GM06990 (cell line): ENCODE measurements at regions not wholly inside any gene's neighbourhood (a gene's known extent, or its start where the extent isn't known, plus 50 kb on each side); places are given as distances from the start of the nearest gene placed in this dataset.

Experiments used
- DNase-seq: peaks from one replicate; pipeline ENCODE4 v3.0.0-alpha.2; 2011; ENCODE audit not compliant: insufficient read length; ENCODE audit errors: extremely low read depth
- H3K27me3 ChIP-seq: replicated peaks from 2 replicates; pipeline ENCODE4 v1.6.0; 2011; ENCODE audit warnings: low read length; ENCODE audit not compliant: control insufficient read depth, insufficient read depth
- H3K36me3 ChIP-seq: 2 replicates; pipeline ENCODE4 v1.5.1; 2011; ENCODE audit warnings: low read length; ENCODE audit not compliant: control insufficient read depth, insufficient read depth
- H3K4me3 ChIP-seq: replicated peaks from 2 replicates; pipeline ENCODE4 v1.5.1; 2011; ENCODE audit warnings: low read depth, mild to moderate bottlenecking, control low read depth, low read length
- TF ChIP-seq, protein P1 (sequence below): IDR thresholded peaks from 2 replicates; pipeline ENCODE4 v1.5.1; 2011; ENCODE audit warnings: low read length, control low read depth, mild to moderate bottlenecking, inconsistent platforms; ENCODE audit not compliant: insufficient read depth, poor library complexity, severe bottlenecking

DNA sequence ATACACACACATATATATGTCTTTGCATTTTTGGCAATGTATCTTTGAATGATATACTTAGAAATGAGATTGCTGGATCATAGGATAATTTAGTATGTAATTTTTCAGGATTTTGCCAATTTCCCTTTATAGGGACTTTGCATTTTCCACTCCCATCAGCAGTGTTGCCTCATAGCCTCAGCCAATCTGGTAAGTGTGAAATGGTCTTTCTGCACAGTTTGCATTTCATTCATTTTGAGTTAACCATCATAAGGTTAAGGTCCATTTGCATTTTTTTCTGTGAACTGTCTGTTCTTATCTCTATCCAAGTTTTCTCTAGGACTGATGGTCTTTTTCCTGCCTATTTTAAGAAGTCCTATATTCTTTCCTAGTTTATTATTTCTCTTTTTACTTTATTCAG, 474.8 kb downstream of the ZNF674 start:
- TF ChIP-seq, protein P1, sequence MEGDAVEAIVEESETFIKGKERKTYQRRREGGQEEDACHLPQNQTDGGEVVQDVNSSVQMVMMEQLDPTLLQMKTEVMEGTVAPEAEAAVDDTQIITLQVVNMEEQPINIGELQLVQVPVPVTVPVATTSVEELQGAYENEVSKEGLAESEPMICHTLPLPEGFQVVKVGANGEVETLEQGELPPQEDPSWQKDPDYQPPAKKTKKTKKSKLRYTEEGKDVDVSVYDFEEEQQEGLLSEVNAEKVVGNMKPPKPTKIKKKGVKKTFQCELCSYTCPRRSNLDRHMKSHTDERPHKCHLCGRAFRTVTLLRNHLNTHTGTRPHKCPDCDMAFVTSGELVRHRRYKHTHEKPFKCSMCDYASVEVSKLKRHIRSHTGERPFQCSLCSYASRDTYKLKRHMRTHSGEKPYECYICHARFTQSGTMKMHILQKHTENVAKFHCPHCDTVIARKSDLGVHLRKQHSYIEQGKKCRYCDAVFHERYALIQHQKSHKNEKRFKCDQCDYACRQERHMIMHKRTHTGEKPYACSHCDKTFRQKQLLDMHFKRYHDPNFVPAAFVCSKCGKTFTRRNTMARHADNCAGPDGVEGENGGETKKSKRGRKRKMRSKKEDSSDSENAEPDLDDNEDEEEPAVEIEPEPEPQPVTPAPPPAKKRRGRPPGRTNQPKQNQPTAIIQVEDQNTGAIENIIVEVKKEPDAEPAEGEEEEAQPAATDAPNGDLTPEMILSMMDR: no peak
- Histone ChIP-seq H3K36me3 (no peaks in the 10 kb centered on the region), H3K4me3 (no peak overlapping the region), H3K27me3 (no peaks in the 10 kb centered on the region)
- DNase-seq: no peak

DNA sequence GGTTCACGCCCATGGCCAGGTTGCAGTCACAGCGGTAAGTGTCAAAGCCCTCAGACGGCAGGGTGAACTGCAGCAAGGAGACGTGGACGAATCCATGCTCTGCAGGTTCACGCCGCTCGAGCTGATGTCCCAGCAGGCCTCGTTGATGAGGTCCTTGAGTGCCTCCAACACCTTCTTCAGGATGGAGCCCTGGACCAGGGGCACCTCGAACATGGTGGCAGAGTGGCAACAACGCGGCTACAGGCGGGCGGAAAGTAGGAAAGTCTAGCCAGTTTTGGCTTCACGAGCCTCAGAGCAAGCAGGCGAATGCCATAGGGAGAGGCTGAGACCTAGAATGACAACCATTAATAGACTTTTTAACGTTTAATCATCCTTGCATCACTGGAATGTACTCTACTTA, 485.9 kb downstream of the ZNF674 start:
- TF ChIP-seq, protein P1: no peak
- Histone ChIP-seq H3K27me3 (no peaks in the 10 kb centered on the region), H3K4me3 (no peak overlapping the region), H3K36me3 (no peaks in the 10 kb centered on the region)
- DNase-seq: no peak

DNA sequence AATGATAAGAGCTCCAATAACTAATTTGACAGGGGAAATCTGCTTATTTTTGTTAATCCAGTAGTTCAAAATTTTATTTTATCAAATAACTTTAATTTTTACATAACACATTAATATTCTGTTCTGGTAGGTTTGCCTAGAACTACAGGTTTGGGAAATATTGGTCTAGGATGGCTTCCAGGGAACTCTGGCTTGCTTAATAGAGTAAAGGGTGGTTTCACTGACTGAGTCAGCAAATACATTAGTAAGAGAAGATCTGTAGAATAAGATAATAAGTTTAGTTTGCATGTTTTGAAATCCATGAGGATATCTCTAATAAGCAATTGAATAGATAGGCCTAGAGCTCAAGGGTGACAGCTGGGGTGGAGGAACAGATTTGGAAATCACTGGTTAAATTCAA, 500.7 kb downstream of the ZNF674 start:
- H3K27me3 ChIP-seq: no peaks in the 10 kb centered on the region
- no peak overlapping the region for H3K4me3 ChIP-seq
- no peaks in the 10 kb centered on the region for H3K36me3 ChIP-seq
- DNase-seq: no peak
- TF ChIP-seq, protein P1: no peak

DNA sequence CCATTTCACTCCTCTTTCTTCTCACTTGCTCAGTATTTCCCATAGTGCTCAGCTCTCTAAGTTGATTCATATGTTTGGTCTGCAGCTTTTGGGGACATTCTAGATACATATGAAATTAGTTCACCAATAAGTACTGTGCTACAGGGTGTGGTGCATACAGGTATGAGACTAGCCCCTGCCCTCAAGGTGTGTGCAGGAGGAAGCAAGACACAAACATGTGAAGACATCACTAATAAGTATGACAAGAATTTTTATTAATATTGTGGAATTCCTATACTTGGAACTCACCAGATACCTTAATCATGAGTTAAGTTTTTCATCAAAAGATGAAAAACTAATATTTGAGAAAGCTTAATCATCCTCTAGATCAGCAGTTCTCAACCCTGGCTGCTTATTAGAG, 505.2 kb downstream of the ZNF674 start:
- Histone ChIP-seq H3K4me3 (no peak overlapping the region), H3K36me3 (no peaks in the 10 kb centered on the region), H3K27me3 (no peaks in the 10 kb centered on the region)
- TF ChIP-seq, protein P1: no peak
- DNase-seq: no peak

DNA sequence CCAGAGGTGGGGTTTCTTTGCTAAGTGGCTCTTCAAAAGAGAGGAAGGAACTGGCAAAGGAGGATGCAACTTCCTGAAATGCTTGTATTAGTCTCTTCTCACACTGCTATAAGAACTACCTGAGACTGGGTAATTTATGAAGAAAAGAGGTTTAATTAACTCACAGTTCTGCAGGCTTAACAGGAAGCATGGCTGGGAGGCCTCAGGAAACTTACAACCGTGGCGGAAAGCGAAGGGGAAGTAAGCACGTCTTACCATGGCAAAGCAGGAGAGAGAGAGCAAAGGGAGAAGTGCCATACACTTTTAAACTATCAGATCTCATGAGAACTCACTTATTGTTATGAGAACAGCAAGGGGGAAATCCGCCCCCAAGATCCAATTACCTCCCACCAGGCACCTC, 505.7 kb downstream of the ZNF674 start:
- no peak overlapping the region for H3K4me3 ChIP-seq
- H3K27me3 ChIP-seq: no peaks in the 10 kb centered on the region
- H3K36me3 ChIP-seq: no peaks in the 10 kb centered on the region
- TF ChIP-seq, protein P1: no peak
- no peak for DNase-seq

DNA sequence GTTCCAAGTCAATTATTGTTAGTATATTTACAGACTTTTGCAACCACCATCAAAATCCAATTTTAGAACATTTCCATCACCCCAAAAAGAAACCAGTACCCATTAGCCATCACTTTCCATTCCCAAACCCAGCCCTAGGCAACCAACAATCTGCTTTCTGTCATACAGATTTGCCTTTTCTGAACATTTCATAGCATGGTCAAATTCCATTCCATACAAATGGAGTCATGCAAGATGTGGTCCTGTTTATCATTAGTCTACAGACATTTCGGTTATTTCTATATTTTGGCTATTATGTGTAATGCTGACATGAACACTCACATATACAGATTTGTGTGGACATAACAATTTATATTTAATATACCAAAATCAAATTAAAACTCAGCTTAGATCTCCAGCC, 508.7 kb downstream of the ZNF674 start:
- Histone ChIP-seq H3K36me3 (no peaks in the 10 kb centered on the region), H3K27me3 (no peaks in the 10 kb centered on the region), H3K4me3 (no peak overlapping the region)
- DNase-seq: no peak
- TF ChIP-seq, protein P1: no peak
